ENCODE measurements at regions not wholly inside any gene's neighbourhood (a gene's known extent, or its start where the extent isn't known, plus 50 kb on each side); places are given as distances from the start of the nearest gene placed in this dataset.

DNA sequence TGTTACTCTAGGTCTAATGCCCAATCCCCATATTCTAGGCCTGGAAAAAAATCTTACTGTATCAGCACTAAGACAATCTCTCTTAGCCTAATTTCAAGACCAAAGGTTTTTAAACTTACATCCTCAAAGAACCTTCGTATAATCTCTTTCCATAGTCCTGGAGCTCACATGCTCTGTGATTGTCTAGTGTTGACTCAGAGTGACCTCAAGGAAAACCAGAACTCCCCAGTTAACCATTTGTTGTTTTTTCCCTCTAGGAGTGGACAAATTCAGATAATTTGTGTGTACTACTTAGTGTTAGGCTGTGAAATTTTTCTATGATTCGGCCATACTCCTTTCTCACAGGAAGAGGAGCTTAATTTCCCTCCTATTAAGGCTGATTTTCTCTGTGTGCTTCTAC lies 536.1 kb downstream of the SLC4A3 start:
- peaks cover 0 to 15% (median 3%) of the 10 kb centered on the region in 5 donors for H3K27me3 Mint-ChIP-seq

DNA sequence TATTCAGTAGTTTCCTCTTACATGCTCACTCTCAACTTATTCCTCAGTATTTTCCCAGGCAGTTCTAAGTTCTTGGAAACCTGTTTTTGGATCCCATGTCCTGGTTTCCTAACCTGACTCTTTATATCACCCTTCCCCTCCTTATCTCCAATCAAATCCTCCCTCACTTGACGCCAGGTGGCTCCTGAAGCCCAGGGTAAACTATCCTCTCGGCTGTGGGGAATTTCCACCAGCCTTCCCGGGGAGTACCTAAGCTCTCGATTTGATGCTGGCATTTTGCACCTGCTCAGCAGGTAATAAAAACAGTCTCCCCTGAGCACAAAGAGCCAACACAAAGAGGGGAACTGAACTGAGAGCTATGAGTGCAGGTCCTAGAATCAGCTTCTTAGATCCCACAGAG lies 538.0 kb downstream of the SLC4A3 start:
- no peak overlapping the region for H3K27ac ChIP-seq (ENCODE audit: low read depth, low read length)
- Mint-ChIP-seq H3K4me3 (no peak overlapping the region), H3K4me1 (no peaks in the 10 kb centered on the region), H3K36me3 (no peaks in the 10 kb centered on the region), H3K27ac (no peak overlapping the region), H3K27me3 (peaks cover 0 to 15% (median 3%) of the 10 kb centered on the region in 5 donors), H3K9me3 (peaks cover 0 to 6% (median 0%) of the 10 kb centered on the region in 11 donors)
- H3K36me3 ChIP-seq (ENCODE audit: control insufficient read depth in 2 of 3, insufficient read depth in 3 of 3, low read length in 3 of 3) = no peaks in the 10 kb centered on the region
- H3K4me1 ChIP-seq (ENCODE audit: control insufficient read depth in 2 of 2, insufficient read depth in 2 of 2, low read length in 2 of 2) = no peaks in the 10 kb centered on the region
- ChIA-PET CTCF (no interaction called here), POLR2A (no interaction called here)
- DNase-seq (no peak), ATAC-seq (no peak)
- intact Hi-C loops (cut with micrococcal nuclease) = no loop called here
- no peaks in the 10 kb centered on the region for H3K9me3 ChIP-seq (ENCODE audit: control insufficient read depth in 2 of 3, low read length in 3 of 3)
- no peak overlapping the region for H3K4me3 ChIP-seq (ENCODE audit: low read length)
- H3K27me3 ChIP-seq (ENCODE audit: control insufficient read depth in 2 of 2, insufficient read depth in 2 of 2, low read length in 2 of 2) = no peaks in the 10 kb centered on the region

More for the DNA sequence above, 536.1 kb downstream of the SLC4A3 start:
- no peaks in the 10 kb centered on the region for H3K36me3 Mint-ChIP-seq
- no peak overlapping the region for H3K27ac Mint-ChIP-seq
- Histone ChIP-seq H3K27ac (ENCODE audit: low read depth, low read length) (no peak overlapping the region), H3K27me3 (ENCODE audit: control insufficient read depth in 2 of 2, insufficient read depth in 2 of 2, low read length in 2 of 2) (no peaks in the 10 kb centered on the region), H3K9me3 (ENCODE audit: control insufficient read depth in 2 of 3, low read length in 3 of 3) (no peaks in the 10 kb centered on the region), H3K4me3 (ENCODE audit: low read length) (no peak overlapping the region), H3K36me3 (ENCODE audit: control insufficient read depth in 2 of 3, insufficient read depth in 3 of 3, low read length in 3 of 3) (no peaks in the 10 kb centered on the region), H3K4me1 (ENCODE audit: control insufficient read depth in 2 of 2, insufficient read depth in 2 of 2, low read length in 2 of 2) (no peaks in the 10 kb centered on the region)
- ATAC-seq (no peak), DNase-seq (no peak)
- ChIA-PET CTCF (no interaction called here), POLR2A (no interaction called here)
- intact Hi-C loops (cut with micrococcal nuclease) = no loop called here
- no peak overlapping the region for H3K4me3 Mint-ChIP-seq
- no peaks in the 10 kb centered on the region for H3K4me1 Mint-ChIP-seq
- H3K9me3 Mint-ChIP-seq = peaks cover 0 to 6% (median 0%) of the 10 kb centered on the region in 11 donors

DNA sequence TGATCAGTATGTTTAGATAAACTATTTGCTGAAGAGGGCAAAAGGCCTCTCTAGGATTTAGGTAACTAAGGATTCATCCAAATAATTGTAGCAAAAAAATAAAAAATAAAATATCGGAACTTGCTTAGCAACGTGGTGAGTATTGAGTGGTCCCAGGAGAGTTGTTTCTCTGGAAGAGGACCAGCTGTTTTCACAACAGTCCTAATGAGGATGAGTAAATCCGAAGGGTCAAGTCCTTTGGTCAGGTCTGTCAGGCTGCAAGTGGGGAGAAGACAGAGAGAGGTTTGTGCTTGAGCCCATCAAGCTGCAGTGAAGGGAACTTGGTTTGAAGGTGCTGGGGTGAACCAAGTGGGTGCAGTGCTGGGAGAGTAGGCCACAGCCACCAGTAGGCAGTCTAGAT lies 539.2 kb downstream of the SLC4A3 start:
- Histone ChIP-seq H3K36me3 (ENCODE audit: control insufficient read depth in 2 of 3, insufficient read depth in 3 of 3, low read length in 3 of 3) (no peaks in the 10 kb centered on the region), H3K4me3 (ENCODE audit: low read length) (no peak overlapping the region), H3K4me1 (ENCODE audit: control insufficient read depth in 2 of 2, insufficient read depth in 2 of 2, low read length in 2 of 2) (no peaks in the 10 kb centered on the region), H3K27me3 (ENCODE audit: control insufficient read depth in 2 of 2, insufficient read depth in 2 of 2, low read length in 2 of 2) (no peaks in the 10 kb centered on the region), H3K27ac (ENCODE audit: low read depth, low read length) (no peak overlapping the region), H3K9me3 (ENCODE audit: control insufficient read depth in 2 of 3, low read length in 3 of 3) (no peaks in the 10 kb centered on the region)
- Mint-ChIP-seq H3K4me1 (no peaks in the 10 kb centered on the region), H3K27ac (no peak overlapping the region), H3K27me3 (peaks cover 0 to 15% (median 3%) of the 10 kb centered on the region in 5 donors), H3K36me3 (no peaks in the 10 kb centered on the region), H3K9me3 (peaks cover 0 to 6% (median 0%) of the 10 kb centered on the region in 11 donors), H3K4me3 (no peak overlapping the region)
- POLR2A ChIA-PET = no interaction called here
- intact Hi-C loops (cut with micrococcal nuclease) = no loop called here
- no peak for DNase-seq
- ATAC-seq = no peak
- CTCF ChIA-PET = no interaction called here

DNA sequence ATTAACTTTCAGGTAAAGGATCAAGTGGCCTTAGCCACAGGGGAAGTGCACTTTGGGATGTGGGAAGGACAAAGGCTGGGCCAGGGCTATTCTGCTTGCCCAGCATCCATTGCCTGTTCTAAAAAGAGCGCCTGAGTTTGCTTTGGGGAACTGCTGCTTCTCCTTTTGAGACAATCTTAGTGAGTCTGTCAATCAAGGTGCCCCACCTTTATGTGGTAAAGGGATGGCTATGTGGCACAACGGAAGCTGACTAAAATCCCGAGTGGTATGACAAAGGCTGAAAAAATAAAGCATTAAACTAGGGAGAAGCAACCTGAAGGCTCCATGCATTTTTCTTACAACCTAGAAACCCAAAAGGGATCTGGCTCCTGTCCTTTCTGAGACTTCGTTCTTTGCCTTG lies 540.5 kb downstream of the SLC4A3 start:
- intact Hi-C loops (cut with micrococcal nuclease) = no loop called here
- H3K4me3 Mint-ChIP-seq = no peak overlapping the region
- H3K27ac Mint-ChIP-seq = no peak overlapping the region
- H3K9me3 Mint-ChIP-seq = peaks cover 0 to 3% (median 0%) of the 10 kb centered on the region in 11 donors
- POLR2A ChIA-PET = no interaction called here
- DNase-seq (no peak), ATAC-seq (no peak)
- no peaks in the 10 kb centered on the region for H3K36me3 Mint-ChIP-seq
- H3K9me3 ChIP-seq (ENCODE audit: control insufficient read depth in 2 of 3, low read length in 3 of 3) = no peaks in the 10 kb centered on the region
- no peaks in the 10 kb centered on the region for H3K36me3 ChIP-seq (ENCODE audit: control insufficient read depth in 2 of 3, insufficient read depth in 3 of 3, low read length in 3 of 3)
- H3K4me3 ChIP-seq (ENCODE audit: low read length) = no peak overlapping the region
- peaks cover 0 to 15% (median 3%) of the 10 kb centered on the region in 5 donors for H3K27me3 Mint-ChIP-seq
- H3K27me3 ChIP-seq (ENCODE audit: control insufficient read depth in 2 of 2, insufficient read depth in 2 of 2, low read length in 2 of 2) = no peaks in the 10 kb centered on the region
- no peaks in the 10 kb centered on the region for H3K4me1 Mint-ChIP-seq
- H3K27ac ChIP-seq (ENCODE audit: low read depth, low read length) = no peak overlapping the region
- no peaks in the 10 kb centered on the region for H3K4me1 ChIP-seq (ENCODE audit: control insufficient read depth in 2 of 2, insufficient read depth in 2 of 2, low read length in 2 of 2)
- CTCF ChIA-PET = no interaction called here

DNA sequence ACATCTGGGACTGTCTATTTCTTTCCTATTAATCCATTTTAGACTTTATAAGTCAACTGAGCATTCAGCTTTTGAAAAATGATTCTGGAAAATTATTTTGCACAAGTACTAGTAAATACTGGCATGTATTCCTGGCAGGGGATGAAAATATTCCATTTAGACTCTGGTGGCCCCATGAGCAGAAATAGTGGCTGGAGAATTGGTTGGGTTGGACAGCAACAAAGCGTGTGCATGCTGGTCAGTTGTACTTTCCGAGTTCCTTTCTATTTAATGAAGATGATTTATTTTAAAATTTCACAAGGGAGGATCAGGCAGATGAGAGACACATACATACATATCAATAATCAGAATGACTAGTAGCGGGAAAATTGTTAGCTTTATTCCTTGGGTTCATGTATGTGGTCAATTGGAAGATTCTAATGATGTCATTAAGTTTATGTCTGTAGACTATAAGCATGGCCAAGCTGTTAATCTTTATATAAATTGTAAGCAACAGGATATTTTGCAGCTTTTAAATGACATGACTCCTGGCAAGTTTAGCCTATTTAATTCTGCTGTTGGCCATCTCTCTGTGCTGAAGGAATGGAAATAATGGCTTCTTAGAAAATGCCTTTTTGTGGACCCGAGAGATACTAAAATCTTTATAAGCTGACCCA lies 541.6 kb downstream of the SLC4A3 start:
- POLR2A ChIA-PET = interaction anchor here (0.7 kb wide), 1 partner anchor 209 kb away, joined by 3 read pairs; no protein-coding TSS in a partner anchor
- no peak overlapping the region for H3K27ac Mint-ChIP-seq

GRCh38 chr2:220174826-220175225 lies 547.4 kb downstream of the SLC4A3 start:
- H3K27me3 ChIP-seq (ENCODE audit: control insufficient read depth in 2 of 2, insufficient read depth in 2 of 2, low read length in 2 of 2) = no peaks in the 10 kb centered on the region
- H3K27ac ChIP-seq (ENCODE audit: low read depth, low read length) = no peak overlapping the region
- Mint-ChIP-seq H3K9me3 (peaks cover 0 to 8% (median 0%) of the 10 kb centered on the region in 11 donors), H3K4me1 (no peaks in the 10 kb centered on the region), H3K27ac (no peak overlapping the region), H3K27me3 (no peaks in the 10 kb centered on the region), H3K4me3 (no peak overlapping the region), H3K36me3 (no peaks in the 10 kb centered on the region)
- POLR2A ChIA-PET = no interaction called here
- H3K4me1 ChIP-seq (ENCODE audit: control insufficient read depth in 2 of 2, insufficient read depth in 2 of 2, low read length in 2 of 2) = no peaks in the 10 kb centered on the region
- CTCF ChIA-PET = no interaction called here
- H3K36me3 ChIP-seq (ENCODE audit: control insufficient read depth in 2 of 3, insufficient read depth in 3 of 3, low read length in 3 of 3) = no peaks in the 10 kb centered on the region
- H3K4me3 ChIP-seq (ENCODE audit: low read length) = no peak overlapping the region
- no peaks in the 10 kb centered on the region for H3K9me3 ChIP-seq (ENCODE audit: control insufficient read depth in 2 of 3, low read length in 3 of 3)
- ATAC-seq (no peak), DNase-seq (no peak)
- intact Hi-C loops (cut with micrococcal nuclease) = no loop called here

More for the DNA sequence above, 541.6 kb downstream of the SLC4A3 start:
- Histone ChIP-seq H3K4me3 (ENCODE audit: low read length) (no peak overlapping the region), H3K36me3 (ENCODE audit: control insufficient read depth in 2 of 3, insufficient read depth in 3 of 3, low read length in 3 of 3) (no peaks in the 10 kb centered on the region), H3K27ac (ENCODE audit: low read depth, low read length) (no peak overlapping the region), H3K4me1 (ENCODE audit: control insufficient read depth in 2 of 2, insufficient read depth in 2 of 2, low read length in 2 of 2) (no peaks in the 10 kb centered on the region), H3K27me3 (ENCODE audit: control insufficient read depth in 2 of 2, insufficient read depth in 2 of 2, low read length in 2 of 2) (no peaks in the 10 kb centered on the region), H3K9me3 (ENCODE audit: control insufficient read depth in 2 of 3, low read length in 3 of 3) (no peaks in the 10 kb centered on the region)
- CTCF ChIA-PET = no interaction called here
- Mint-ChIP-seq H3K9me3 (peaks cover 0 to 3% (median 0%) of the 10 kb centered on the region in 11 donors), H3K4me1 (no peaks in the 10 kb centered on the region), H3K36me3 (no peaks in the 10 kb centered on the region), H3K27me3 (peaks cover 0 to 15% (median 3%) of the 10 kb centered on the region in 5 donors), H3K4me3 (no peak overlapping the region)
- ATAC-seq = no peak
- DNase-seq = no peak
- intact Hi-C loops (cut with micrococcal nuclease) = no loop called here

- DNase-seq (no peak), ATAC-seq (no peak)
- H3K27ac Mint-ChIP-seq = no peak overlapping the region
- no peaks in the 10 kb centered on the region for H3K4me1 Mint-ChIP-seq
- H3K27me3 ChIP-seq (ENCODE audit: control insufficient read depth in 2 of 2, insufficient read depth in 2 of 2, low read length in 2 of 2) = no peaks in the 10 kb centered on the region
- peaks cover 0 to 8% (median 0%) of the 10 kb centered on the region in 11 donors for H3K9me3 Mint-ChIP-seq
- no peaks in the 10 kb centered on the region for H3K27me3 Mint-ChIP-seq
- no peak overlapping the region for H3K27ac ChIP-seq (ENCODE audit: low read depth, low read length)
- H3K36me3 Mint-ChIP-seq = no peaks in the 10 kb centered on the region
- H3K9me3 ChIP-seq (ENCODE audit: control insufficient read depth in 2 of 3, low read length in 3 of 3) = no peaks in the 10 kb centered on the region
- ChIA-PET POLR2A (no interaction called here), CTCF (no interaction called here)
- no peak overlapping the region for H3K4me3 ChIP-seq (ENCODE audit: low read length)
- no peaks in the 10 kb centered on the region for H3K36me3 ChIP-seq (ENCODE audit: control insufficient read depth in 2 of 3, insufficient read depth in 3 of 3, low read length in 3 of 3)
- no peaks in the 10 kb centered on the region for H3K4me1 ChIP-seq (ENCODE audit: control insufficient read depth in 2 of 2, insufficient read depth in 2 of 2, low read length in 2 of 2)
- no peak overlapping the region for H3K4me3 Mint-ChIP-seq
- intact Hi-C loops (cut with micrococcal nuclease) = no loop called here
Measured at GRCh38 chr2:220175967-220176366, 548.5 kb downstream of the SLC4A3 start.
